IMR-90 (cell line): ENCODE measurements at regions not wholly inside any gene's neighbourhood (a gene's known extent, or its start where the extent isn't known, plus 50 kb on each side); places are given as distances from the start of the nearest gene placed in this dataset.

ENCODE experiments used
- ATAC-seq: fragments of 200-7000 bp; cut with Tn5 transposase; 2 replicates; pipeline ENCODE4 v1.9.1; 2020; ENCODE audit warnings: low read depth, mild to moderate bottlenecking, moderate library complexity
- BruUV-seq: library from RNA; stranded (reverse); fragments of 400-500 nt; replicated peaks from 2 replicates; lab custom pipeline; 2021; lab: Mats Ljungman, UMichigan
- CTCF ChIA-PET: fragments of 300-600 bp; formaldehyde crosslinking; extraction: SDS; loops from one replicate; lab custom pipeline; 2021; ENCODE audit warnings: antibody characterized with exemption; lab: Yijun Ruan, JAX
- POLR2A ChIA-PET: fragments of 300-600 bp; sonication (Branson Sonifier 250); formaldehyde crosslinking; loops from one replicate; lab custom pipeline; 2022; ENCODE audit warnings: antibody characterized with exemption; ENCODE audit not compliant: unreplicated experiment; lab: Charles Lee
- DNase-seq: peaks from one replicate; pipeline ENCODE4 v3.0.0; 2013
- H2AFZ ChIP-seq: replicated peaks from 2 replicates; pipeline ENCODE3; 2013; ENCODE audit warnings: low read length, mild to moderate bottlenecking; ENCODE audit not compliant: poor library complexity
- H2AK5ac ChIP-seq: 2 replicates; pipeline ENCODE4 v1.6.1; 2013; ENCODE audit warnings: low read depth, low read length, inconsistent platforms
- H2AK9ac ChIP-seq: replicated peaks from 2 replicates; pipeline ENCODE3; 2013; ENCODE audit warnings: mild to moderate bottlenecking, low read depth, low read length, moderate library complexity; ENCODE audit not compliant: poor library complexity
- H2BK120ac ChIP-seq: 2 replicates; pipeline ENCODE4 v1.6.1; 2013; ENCODE audit warnings: low read depth, low read length, inconsistent platforms
- H2BK15ac ChIP-seq: 3 replicates; pipeline ENCODE4 v1.6.1; 2013; ENCODE audit warnings: low read depth, low read length, inconsistent platforms
- H2BK20ac ChIP-seq: 2 replicates; pipeline ENCODE4 v1.6.1; 2013; ENCODE audit warnings: low read depth, mild to moderate bottlenecking, inconsistent platforms, low read length, moderate library complexity
- H2BK5ac ChIP-seq: 2 replicates; pipeline ENCODE4 v1.6.1; 2013; ENCODE audit warnings: mild to moderate bottlenecking, low read depth, low read length, inconsistent platforms; ENCODE audit not compliant: poor library complexity, severe bottlenecking
- H3K14ac ChIP-seq: replicated peaks from 2 replicates; pipeline ENCODE4 v1.6.1; 2013; ENCODE audit warnings: low read depth, low read length, inconsistent platforms
- H3K18ac ChIP-seq: 2 replicates; pipeline ENCODE4 v1.6.1; 2013; ENCODE audit warnings: low read depth, low read length, control low read depth
- H3K23ac ChIP-seq: 2 replicates; pipeline ENCODE4 v1.6.1; 2013; ENCODE audit warnings: low read depth, low read length, inconsistent platforms
- H3K27ac ChIP-seq: 2 replicates; pipeline ENCODE4 v1.5.1; 2013; ENCODE audit warnings: mild to moderate bottlenecking, control low read depth, low read length; ENCODE audit not compliant: insufficient read depth
- H3K27me3 ChIP-seq: 2 replicates; pipeline ENCODE4 v1.6.1; 2013; ENCODE audit warnings: low read length; ENCODE audit not compliant: control insufficient read depth, insufficient read depth
- H3K36me3 ChIP-seq: 2 replicates; pipeline ENCODE4 v1.6.1; 2013; ENCODE audit warnings: low read length, mixed read lengths; ENCODE audit not compliant: control insufficient read depth, insufficient read depth
- H3K4ac ChIP-seq: 2 replicates; pipeline ENCODE4 v1.6.1; 2013; ENCODE audit warnings: low read depth, low read length, inconsistent platforms
- H3K4me1 ChIP-seq: 2 replicates; pipeline ENCODE4 v1.6.1; 2013; ENCODE audit warnings: low read length, mixed read lengths; ENCODE audit not compliant: control insufficient read depth, insufficient read depth
- H3K4me2 ChIP-seq: 2 replicates; pipeline ENCODE4 v1.6.1; 2013; ENCODE audit warnings: low read depth, mild to moderate bottlenecking, control low read depth, low read length, moderate library complexity
- H3K4me3 ChIP-seq: 2 replicates; pipeline ENCODE4 v1.5.1; 2013; ENCODE audit warnings: low read depth, mild to moderate bottlenecking, control low read depth, low read length, moderate library complexity; ENCODE audit not compliant: insufficient read depth
- H3K56ac ChIP-seq: 2 replicates; pipeline ENCODE4 v1.6.1; 2013; ENCODE audit warnings: low read length, inconsistent platforms; ENCODE audit not compliant: insufficient read depth; ENCODE audit errors: extremely low read depth
- H3K79me1 ChIP-seq, 2 experiments: 2 replicates each; pipeline ENCODE4 v1.6.1; 2013; ENCODE audit warnings: low read length in 2 of 2, inconsistent platforms in 1 of 2, low read depth in 1 of 2
- H3K9ac ChIP-seq: 2 replicates; pipeline ENCODE4 v1.6.1; 2013; ENCODE audit warnings: low read depth, low read length, control low read depth
- H3K9me1 ChIP-seq: 2 replicates; pipeline ENCODE4 v1.6.1; 2013; ENCODE audit warnings: low read length, inconsistent platforms; ENCODE audit not compliant: insufficient read depth
- H3K9me3 ChIP-seq: 2 replicates; pipeline ENCODE4 v1.6.1; 2013; ENCODE audit warnings: low read length; ENCODE audit not compliant: control insufficient read depth, insufficient read depth
- H4K20me1 ChIP-seq: 2 replicates; pipeline ENCODE4 v1.6.1; 2013; ENCODE audit warnings: low read length, inconsistent platforms; ENCODE audit not compliant: insufficient read depth
- H4K5ac ChIP-seq: 2 replicates; pipeline ENCODE4 v1.6.1; 2013; ENCODE audit warnings: mild to moderate bottlenecking, low read depth, low read length, control low read depth
- H4K8ac ChIP-seq, 2 experiments: 2 replicates each; pipeline ENCODE4 v1.6.1; 2013; ENCODE audit warnings: low read depth in 2 of 2, low read length in 2 of 2, control low read depth in 1 of 2, inconsistent platforms in 1 of 2
- H4K91ac ChIP-seq: 2 replicates; pipeline ENCODE4 v1.6.1; 2013; ENCODE audit warnings: low read depth, low read length, inconsistent platforms; ENCODE audit not compliant: insufficient read depth
- BHLHE40 ChIP-seq: fragments of 150-350 bp; IDR thresholded peaks from 2 replicates; pipeline ENCODE4 v1.6.1; 2016; ENCODE audit warnings: mild to moderate bottlenecking, low read depth, low read length
- CEBPB ChIP-seq: IDR thresholded peaks from 2 replicates; pipeline ENCODE4 v1.6.1; 2012; ENCODE audit warnings: low read depth, low read length, improper control_type of control experiment
- CHD1 ChIP-seq: IDR thresholded peaks from 2 replicates; pipeline ENCODE4 v1.6.1; 2012; ENCODE audit warnings: low read depth, low read length, improper control_type of control experiment
- CTCF ChIP-seq: conservative IDR thresholded peaks from 2 replicates; pipeline ENCODE4 v1.5.1; 2012; ENCODE audit warnings: mild to moderate bottlenecking, low read depth, low read length, improper control_type of control experiment
- FOS ChIP-seq: fragments of 150-350 bp; IDR thresholded peaks from 2 replicates; pipeline ENCODE4 v1.6.1; 2016; ENCODE audit warnings: low read depth, low read length
- MAFK ChIP-seq: IDR thresholded peaks from 2 replicates; pipeline ENCODE4 v1.6.1; 2012; ENCODE audit warnings: low read depth, low read length, improper control_type of control experiment
- MAZ ChIP-seq: IDR thresholded peaks from 2 replicates; pipeline ENCODE4 v1.6.1; 2012; ENCODE audit warnings: low read depth, mild to moderate bottlenecking, low read length, improper control_type of control experiment, moderate library complexity, borderline replicate concordance
- MXI1 ChIP-seq: IDR thresholded peaks from 2 replicates; pipeline ENCODE4 v1.6.1; 2012; ENCODE audit warnings: low read depth, mild to moderate bottlenecking, low read length, moderate library complexity, borderline replicate concordance
- NFE2L2 ChIP-seq: fragments of 150-350 bp; IDR thresholded peaks from 2 replicates; pipeline ENCODE4 v1.6.1; 2016; ENCODE audit warnings: low read depth, mild to moderate bottlenecking, low read length
- POLR2A ChIP-seq: IDR thresholded peaks from 2 replicates; pipeline ENCODE4 v1.6.1; 2012; ENCODE audit warnings: mild to moderate bottlenecking, low read depth, low read length
- RAD21 ChIP-seq: IDR thresholded peaks from 2 replicates; pipeline ENCODE4 v1.6.1; 2012; ENCODE audit warnings: low read length, improper control_type of control experiment
- RCOR1 ChIP-seq: IDR thresholded peaks from 2 replicates; pipeline ENCODE4 v1.6.1; 2012; ENCODE audit warnings: mild to moderate bottlenecking, low read length, improper control_type of control experiment; ENCODE audit not compliant: insufficient replicate concordance
- RFX5 ChIP-seq: IDR thresholded peaks from 2 replicates; pipeline ENCODE4 v1.8.0; 2012; ENCODE audit warnings: low read depth, mild to moderate bottlenecking, low read length, moderate library complexity
- SMC3 ChIP-seq: fragments of 150-350 bp; IDR thresholded peaks from 2 replicates; pipeline ENCODE4 v1.6.1; 2016; ENCODE audit warnings: low read depth, mild to moderate bottlenecking, antibody characterized with exemption, low read length, moderate library complexity
- USF2 ChIP-seq: fragments of 150-350 bp; IDR thresholded peaks from 2 replicates; pipeline ENCODE4 v1.6.1; 2017; ENCODE audit warnings: mild to moderate bottlenecking, antibody characterized with exemption, low read length, low read depth
- WGBS, 2 experiments: methylation state at CpG; one replicate each; pipeline versions ENCODE4 v1.1.5 to v1.1.7; 2013; ENCODE audit warnings: missing lambda C conversion rate in 2 of 2; ENCODE audit not compliant: insufficient read length in 1 of 2; ENCODE audit errors: extremely low coverage in 2 of 2; 5-methylcytosine and 5-hydroxymethylcytosine counted together
- dilution Hi-C: fragments of 300-500 bp; cut with HindIII; formaldehyde crosslinking; loops from one replicate; pipeline ENCODE4 v1.14.3; 2018; ENCODE audit warnings: low sequenced_read_pairs; ENCODE audit not compliant: unreplicated experiment
- in situ Hi-C: fragments of 300-500 bp; cut with MboI; formaldehyde crosslinking; loops from 3 replicates; pipeline ENCODE4 v1.14.3; 2019; ENCODE audit warnings: low sequenced_read_pairs, inconsistent platforms, mixed read lengths
- intact Hi-C: fragments of 100-400 bp; cut with micrococcal nuclease; formaldehyde crosslinking; loops from 2 replicates; pipeline ENCODE4 v1.10.0; 2022
- TF ChIP-seq, protein P1 (sequence below): fragments of 150-350 bp; IDR thresholded peaks from 2 replicates; pipeline ENCODE4 v1.6.1; 2016; ENCODE audit warnings: low read depth, mild to moderate bottlenecking, low read length, moderate library complexity, borderline replicate concordance

DNA sequence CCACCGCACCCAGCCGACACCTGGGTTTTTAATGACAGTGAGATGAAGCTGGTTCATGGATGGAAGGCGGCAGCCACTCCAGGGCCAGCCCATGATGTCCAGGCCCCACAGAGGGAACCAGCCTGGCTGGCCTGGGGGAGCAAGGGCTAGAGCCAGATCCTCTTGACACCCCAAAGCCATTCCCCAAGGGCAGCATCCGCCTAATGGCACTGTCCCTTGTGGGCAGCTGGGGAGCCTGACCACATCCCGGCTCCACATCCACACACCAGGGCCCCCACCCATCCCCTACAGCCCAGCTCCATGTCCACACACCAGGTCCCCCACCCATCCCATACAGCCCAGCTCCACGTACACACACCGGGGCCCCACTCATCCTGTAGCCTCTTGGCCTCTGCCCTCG is 53.3 kb upstream of the ACSF3 start:
- H2BK5ac ChIP-seq, result no peak overlapping the region
- no peak overlapping the region for H3K4me3 ChIP-seq
- BruUV-seq, result no TSS peak
- H3K9ac ChIP-seq, result no peak overlapping the region
- no peak overlapping the region for H3K4me2 ChIP-seq
- ATAC-seq (no peak), DNase-seq (no peak)
- H4K91ac ChIP-seq, result no peak overlapping the region
- H2AK5ac ChIP-seq, result no peak overlapping the region
- H3K79me1 ChIP-seq, result no peaks in the 10 kb centered on the region
- 76% methylated on average over 5 of the region's 8 CpGs; no CpG with 5 or more reads in 1 of the 2 experiments for WGBS, 2 experiments
- in situ Hi-C loops (no loop called here), intact Hi-C loops (no loop called here), dilution Hi-C loops (no loop called here)
- no peak overlapping the region for H3K18ac ChIP-seq
- no peak for TF ChIP-seq CEBPB
- no peak for TF ChIP-seq BHLHE40
- TF ChIP-seq CTCF, result no peak
- no peak for TF ChIP-seq FOS
- TF ChIP-seq RFX5, result no peak
- no peak for TF ChIP-seq POLR2A
- TF ChIP-seq, protein P1, sequence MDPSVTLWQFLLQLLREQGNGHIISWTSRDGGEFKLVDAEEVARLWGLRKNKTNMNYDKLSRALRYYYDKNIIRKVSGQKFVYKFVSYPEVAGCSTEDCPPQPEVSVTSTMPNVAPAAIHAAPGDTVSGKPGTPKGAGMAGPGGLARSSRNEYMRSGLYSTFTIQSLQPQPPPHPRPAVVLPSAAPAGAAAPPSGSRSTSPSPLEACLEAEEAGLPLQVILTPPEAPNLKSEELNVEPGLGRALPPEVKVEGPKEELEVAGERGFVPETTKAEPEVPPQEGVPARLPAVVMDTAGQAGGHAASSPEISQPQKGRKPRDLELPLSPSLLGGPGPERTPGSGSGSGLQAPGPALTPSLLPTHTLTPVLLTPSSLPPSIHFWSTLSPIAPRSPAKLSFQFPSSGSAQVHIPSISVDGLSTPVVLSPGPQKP, result no peak
- TF ChIP-seq MAZ, result no peak
- no peak for TF ChIP-seq CHD1
- TF ChIP-seq USF2, result no peak
- no peak for TF ChIP-seq MXI1
- TF ChIP-seq SMC3, result no peak
- TF ChIP-seq RCOR1, result no peak
- no peak for TF ChIP-seq MAFK
- TF ChIP-seq NFE2L2, result no peak
- TF ChIP-seq RAD21, result no peak
- H3K4ac ChIP-seq, result no peak overlapping the region
- H3K4me1 ChIP-seq, result no peaks in the 10 kb centered on the region
- H2BK15ac ChIP-seq, result no peak overlapping the region
- H3K36me3 ChIP-seq, result no peaks in the 10 kb centered on the region
- ChIA-PET CTCF (no interaction called here), POLR2A (no interaction called here)
- no peak overlapping the region for H2BK120ac ChIP-seq
- H4K20me1 ChIP-seq, result no peaks in the 10 kb centered on the region
- no peaks in the 10 kb centered on the region for H3K9me3 ChIP-seq
- peaks cover 21% of the 10 kb centered on the region for H3K27me3 ChIP-seq
- no peak overlapping the region for H2BK20ac ChIP-seq
- no peak overlapping the region for H4K8ac ChIP-seq
- H3K9me1 ChIP-seq, result no peaks in the 10 kb centered on the region
- H3K23ac ChIP-seq, result no peak overlapping the region
- H3K14ac ChIP-seq, result no peak overlapping the region
- H4K5ac ChIP-seq, result no peak overlapping the region
- H3K56ac ChIP-seq, result no peak overlapping the region
- H3K27ac ChIP-seq, result no peak overlapping the region
- no peak overlapping the region for H2AFZ ChIP-seq
- H2AK9ac ChIP-seq, result no peak overlapping the region
